Fibroblast of skin of left biceps (primary cell): ENCODE measurements at regions not wholly inside any gene's neighbourhood (a gene's known extent, or its start where the extent isn't known, plus 50 kb on each side); places are given as distances from the start of the nearest gene placed in this dataset.
"Not testable (repeated sequence)": the region's sequence is repeated elsewhere in the genome, so short reads cannot be mapped to it uniquely, and the experiment has no call there.

Experiments
- DNase-seq, 2 experiments: peaks; one replicate each; pipeline ENCODE4 v3.0.0-alpha.2; 2013; ENCODE audit warnings: low read depth in 2 of 2

DNA sequence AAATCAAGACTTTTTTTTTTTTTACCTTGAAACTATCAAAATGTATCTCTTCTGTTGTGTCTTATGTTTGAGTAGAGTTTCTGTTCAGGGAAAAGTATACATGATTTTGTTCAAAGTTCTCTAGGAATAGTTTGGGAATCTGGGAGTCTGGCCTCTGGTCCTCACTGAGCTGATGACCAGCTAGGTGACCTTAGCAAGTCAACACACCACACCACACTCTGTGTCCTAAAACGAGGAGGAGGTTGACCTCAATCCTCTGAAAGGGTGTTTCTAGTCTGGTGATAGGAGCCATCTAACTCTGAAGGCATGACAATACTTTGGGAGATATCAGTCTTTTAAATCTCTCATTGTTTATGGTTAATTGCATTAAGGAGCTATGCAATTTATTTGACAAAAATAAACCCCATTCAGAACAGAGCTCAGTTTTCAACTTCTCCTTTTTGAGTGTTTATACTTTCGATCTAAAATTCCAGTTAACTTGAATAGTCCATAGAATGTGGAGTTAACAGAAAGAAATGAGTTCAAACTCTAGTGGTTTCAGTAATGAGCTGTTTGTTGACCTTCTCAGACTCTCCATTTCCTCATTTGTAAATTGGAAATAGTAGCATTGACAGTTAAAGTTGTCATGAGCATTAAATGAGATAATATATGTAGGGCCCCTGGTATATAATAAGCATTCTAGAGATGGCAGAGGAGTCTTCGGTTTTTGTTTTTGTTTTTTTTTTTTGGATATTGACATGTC, 112.2 kb upstream of the LRRN1 start:
- no peak for DNase-seq

DNA sequence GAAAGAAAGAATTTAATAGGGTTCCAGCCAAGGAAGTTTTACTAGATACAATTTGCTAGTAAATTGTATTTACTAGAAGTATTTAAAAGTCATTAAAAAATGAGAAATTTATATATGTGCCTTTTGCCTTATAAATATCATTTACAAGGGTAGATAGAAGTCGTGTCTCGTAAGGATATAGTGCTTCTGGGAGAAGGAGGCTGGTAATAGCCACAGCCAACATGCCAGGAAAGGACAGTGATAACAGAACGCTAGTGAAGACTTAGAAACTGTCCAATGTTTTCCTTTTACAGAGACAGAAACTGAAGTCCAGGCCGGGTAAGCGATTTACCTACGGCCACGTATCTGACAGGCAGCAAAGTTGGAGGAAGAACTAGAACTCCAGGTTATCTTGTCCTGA, 113.5 kb upstream of the LRRN1 start:
- DNase-seq, result no peak

DNA sequence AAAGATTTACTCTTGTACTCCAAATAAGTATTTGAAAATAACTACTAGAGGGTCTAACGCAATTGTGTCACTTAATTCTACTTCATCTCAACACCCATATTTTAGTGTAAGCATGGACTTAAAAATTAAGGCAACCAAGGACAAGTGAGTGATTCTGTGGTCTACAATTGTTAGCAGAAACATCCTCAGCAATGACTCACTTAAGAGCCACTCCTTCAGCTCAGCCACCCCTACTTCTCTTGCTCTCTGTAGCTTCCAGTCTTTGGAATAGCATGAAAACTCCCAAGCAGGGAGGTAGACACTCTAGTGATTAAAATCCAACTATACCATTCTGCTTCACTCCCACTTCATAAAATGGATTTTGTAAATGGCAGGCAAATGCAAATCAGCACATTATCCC, 116.0 kb upstream of the LRRN1 start:
- DNase-seq, result no peak

DNA sequence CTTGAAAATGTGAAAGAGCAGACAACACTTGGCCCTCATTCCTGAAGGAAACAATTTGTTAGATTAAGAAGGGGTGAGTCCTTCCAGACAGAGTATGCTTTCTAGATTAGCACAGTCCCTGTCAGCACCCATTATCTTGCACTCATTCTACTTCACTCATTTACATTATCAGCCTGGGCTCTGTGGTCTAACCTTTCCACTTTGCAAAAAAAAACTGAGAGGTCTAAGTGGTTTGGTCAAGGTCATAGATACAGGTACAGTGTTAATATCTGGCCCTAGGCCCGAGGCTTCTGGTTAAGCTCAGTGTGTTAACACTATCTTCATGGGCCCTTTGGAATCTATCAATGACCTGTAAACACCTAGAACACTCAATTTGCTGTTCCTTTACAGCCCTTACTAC, 123.4 kb upstream of the LRRN1 start:
- DNase-seq, result no peak

DNA sequence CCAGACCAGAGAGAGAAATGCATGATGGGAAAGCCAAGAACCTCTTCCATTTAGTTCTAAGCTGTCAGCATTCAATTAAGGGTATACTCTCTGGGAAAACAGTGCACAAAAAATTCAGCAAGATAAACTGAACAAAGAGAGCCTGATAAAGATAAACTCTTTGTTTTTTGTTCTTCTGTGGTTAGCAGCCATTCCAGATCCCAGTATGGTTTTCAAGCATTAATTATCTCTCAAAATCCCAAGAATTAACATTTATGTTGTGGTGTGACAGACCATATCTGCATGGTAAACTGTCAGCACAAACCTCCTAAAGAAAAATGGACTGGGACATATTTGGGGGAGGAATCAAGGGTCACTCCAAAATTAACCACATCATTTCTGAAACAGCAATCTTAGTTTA, 124.0 kb upstream of the LRRN1 start:
- no peak for DNase-seq

DNA sequence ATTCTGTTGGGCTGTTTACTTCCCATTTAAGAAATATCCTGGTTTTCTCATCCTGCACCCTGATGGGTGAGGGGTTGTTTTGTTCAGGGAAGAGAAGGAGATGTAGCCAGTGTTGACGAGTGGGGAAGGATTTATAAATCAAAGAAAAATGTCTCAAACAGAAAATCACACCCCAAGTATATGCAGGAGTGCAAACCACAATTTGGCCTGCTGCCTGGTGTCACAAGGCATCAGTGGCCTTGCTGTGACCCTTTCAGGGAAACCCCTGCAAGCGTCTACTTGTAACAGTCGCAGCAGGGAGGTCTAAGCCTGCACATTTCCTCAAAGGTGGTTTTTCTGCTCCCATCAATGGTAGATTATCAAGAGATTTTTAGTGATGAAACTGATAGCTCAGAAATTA, 132.6 kb upstream of the LRRN1 start:
- DNase-seq, result no peak

DNA sequence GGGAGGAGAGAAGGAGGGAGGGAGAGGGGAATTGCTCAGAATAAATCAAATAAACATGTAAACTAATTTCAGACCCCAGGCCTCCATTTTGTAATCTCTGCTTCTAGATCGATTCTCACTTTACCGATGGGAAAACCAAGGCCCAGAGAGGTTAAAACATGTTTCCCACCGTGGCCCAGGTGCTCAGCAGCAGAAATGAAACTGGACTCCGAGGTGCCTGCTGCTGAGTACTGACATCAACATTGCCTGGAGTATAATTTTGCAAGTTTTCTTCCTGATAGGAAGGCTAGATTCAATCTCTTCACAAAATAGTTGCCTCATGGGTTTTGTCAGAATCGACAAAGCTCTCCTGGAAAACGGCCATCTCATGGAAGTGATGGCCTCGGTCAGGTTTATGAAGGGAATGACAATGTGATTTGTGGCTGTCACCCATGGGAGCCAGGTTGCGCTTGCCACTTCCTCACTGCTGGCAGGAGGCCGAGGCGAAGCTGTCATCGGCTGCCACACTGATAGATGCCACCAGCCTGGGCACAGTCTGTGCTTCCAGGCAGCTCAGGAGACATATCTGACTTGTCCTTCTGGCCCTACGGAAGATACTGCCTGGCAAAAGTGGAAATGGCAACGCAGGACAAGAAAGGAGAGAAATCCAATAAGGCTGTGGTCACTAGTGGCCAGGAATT, 133.1 kb upstream of the LRRN1 start:
- DNase-seq, result no peak

DNA sequence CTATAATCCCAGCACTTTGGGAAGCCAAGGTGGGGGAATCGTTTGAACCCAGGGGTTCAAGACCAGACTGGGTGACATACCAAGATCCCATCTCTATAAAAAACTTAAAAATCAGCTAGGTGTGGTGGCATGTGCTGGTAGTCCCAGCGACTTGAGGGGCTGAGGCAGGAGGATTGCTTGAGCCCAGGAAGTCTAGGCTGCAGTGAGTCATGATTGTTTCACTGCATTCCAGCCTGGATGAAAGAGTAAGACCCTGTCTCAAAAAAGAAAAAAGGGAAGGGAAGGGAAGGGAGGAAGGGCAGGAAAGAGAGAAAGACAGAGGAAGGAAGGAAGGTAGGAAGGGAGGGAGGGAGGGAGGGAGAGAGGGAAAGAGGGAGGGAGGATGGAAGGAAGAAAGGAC, 133.7 kb upstream of the LRRN1 start:
- DNase-seq, result no peak

DNA sequence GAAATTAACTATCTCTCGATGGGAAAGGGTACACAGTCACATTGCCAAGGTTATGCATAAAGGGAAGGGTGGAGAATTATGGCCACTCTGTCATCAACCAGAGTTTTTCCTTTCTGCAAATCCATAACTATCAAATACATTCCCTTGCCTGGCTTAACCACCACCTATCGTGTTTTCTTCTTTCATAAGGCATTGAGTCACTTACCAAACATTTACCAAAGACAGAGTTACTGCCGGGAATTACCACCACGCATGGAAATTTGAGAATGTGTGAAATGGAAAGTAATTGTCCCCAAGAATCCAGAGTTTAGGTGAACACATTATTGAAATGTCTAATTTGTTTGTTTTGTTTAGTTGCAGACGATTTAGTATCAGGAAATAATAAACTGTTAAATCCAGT, 134.3 kb upstream of the LRRN1 start:
- peak; percentile 55 to 57 for DNase-seq

DNA sequence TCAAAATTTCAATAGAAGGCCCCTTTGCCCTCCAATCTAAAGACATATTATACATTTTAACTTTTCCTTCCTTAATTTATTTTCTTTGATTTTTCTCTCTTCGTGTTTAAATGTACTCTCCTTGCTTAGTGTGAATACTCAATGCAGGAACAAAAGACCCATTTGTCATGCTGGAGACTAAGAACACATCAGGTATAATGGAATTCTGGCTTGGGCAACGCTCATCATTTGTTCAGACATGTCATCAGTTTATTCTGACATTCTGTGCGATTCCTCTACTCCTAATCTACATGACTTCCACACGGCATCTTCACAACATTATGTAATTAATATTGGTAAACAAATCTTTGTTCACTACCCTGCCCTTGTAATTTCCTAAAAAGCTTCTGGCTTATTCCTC, 136.6 kb upstream of the LRRN1 start:
- no peak for DNase-seq

DNA sequence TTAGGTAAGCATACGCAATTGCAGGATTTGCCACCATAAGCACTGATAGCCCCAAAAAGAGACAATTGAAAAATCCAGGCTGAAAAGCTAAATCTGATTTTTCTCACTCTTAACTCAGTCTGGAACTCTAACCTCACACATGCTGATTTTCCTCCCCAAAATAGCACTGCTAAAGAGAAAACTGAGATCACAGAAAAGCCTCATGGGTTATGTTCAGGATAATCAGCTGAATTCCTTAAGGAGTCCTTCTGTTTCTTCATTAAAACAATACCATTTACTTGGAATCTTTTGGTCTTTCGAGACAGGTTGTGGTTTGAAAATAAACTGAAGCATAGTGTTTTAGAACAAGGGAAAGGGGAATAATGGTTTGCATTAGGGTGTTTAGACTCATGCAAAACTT, 144.3 kb upstream of the LRRN1 start:
- DNase-seq, result no peak

DNA sequence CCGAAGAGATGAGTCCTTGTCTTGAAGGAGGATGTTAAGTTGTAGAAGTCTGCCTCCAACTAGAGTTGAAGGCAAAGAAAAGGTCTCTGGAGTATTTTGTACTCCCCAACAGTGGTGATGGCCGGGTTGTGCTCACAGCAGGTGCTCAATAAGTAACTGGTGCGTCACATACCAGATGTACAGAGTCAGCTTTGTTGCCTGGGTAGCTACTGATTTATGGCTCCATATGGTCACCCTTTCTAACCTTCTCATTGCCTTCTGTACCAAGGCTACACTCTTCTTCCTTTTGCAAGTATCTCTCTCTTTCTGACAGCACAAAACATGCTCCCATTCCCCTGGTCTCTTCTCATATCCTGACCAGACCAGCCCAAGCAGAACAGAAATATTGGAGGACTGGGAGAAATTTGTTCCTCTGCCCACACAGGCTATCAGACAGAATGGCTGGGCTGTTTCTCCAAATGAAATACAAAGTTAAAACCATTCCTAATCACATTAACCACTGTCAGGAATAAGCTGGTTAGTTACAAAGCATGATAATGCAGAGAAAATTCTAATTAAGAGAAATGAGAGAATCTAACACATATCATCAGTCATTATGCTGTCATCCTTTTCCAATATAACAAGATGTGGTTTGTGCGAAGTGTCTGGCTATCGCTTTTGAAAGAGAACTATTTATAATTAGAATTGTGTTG, 150.1 kb upstream of the LRRN1 start:
- DNase-seq, result no peak

DNA sequence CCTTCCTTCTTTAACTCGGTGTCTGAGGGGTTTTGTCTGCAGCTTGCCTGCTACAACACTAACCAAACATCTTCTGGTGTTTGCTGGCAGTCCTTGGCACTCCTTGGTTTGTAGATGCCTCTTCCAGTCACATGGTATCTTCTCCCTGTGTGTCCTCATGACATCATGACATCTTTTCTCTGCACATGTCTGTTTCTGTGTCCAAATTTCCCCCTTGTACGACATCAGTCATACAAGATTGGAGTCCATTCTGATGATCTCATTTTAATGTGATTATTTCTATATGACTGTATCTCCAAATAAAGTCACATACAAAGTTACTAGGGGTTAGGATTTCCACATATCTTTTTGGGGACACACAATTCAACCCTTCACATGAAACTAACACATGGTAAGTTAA, 152.3 kb upstream of the LRRN1 start:
- DNase-seq, result no peak

DNA sequence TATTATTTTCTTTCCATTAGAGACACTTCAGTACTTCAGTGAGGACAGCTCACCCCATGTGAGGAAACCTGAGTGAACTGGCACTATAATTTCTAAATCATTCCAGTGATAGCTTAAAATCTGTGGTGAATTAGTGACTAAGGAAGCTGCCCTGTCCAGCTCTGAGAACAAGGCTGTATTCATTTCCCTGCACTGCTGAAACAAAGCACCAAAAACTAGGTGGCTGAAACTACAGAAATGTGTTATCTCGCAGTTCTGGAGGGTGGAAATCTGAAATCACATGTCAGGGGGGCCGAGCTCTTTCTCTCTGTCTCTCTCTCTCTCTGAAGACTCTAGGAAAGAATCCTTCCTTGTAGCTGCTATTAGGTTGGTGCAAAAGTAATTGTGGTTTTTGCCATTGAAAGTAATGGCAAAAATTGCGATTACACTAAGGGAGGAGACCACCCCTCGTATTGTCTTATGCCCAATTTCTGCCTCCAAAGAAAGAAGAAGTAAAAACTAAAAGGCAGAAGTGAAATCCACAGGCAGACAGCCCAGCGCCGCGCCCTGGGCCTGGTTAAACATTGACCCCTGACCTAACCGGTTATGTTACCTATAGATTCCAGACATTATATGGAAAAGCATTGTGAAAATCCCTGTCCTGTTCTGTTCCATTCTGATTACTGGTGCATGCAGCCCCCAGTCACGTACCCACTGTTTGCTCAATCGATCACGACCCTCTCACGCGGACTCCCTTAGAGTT, 153.0 kb upstream of the LRRN1 start:
- DNase-seq, result not testable (repeated sequence)

DNA sequence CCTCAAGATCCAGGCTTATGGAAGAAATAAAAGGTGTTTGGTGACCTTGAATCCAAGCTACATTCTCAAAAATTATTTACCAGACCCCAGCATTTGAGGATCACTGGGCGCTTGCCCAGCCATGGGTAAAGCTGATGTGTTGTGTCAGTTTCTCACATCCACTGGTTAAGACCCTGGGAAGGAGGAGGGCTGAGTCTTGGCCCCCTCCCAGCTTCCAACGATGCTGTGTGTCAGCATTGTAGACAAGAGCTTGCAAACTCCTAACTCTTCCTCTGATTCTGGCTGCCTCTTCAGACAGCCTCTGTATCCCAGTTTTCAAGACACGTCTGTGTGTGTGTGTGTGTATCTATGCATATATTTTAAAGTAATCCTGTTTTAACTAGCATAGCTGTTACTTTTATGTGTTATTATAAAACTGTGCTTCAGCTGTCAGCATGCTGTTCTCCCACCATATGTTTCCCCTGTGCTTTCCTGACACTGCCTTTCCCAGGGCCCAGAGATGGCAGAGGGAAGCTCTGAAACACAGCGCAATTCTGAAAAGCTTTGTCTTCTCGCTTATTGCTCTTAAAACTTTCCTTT, 157.3 kb upstream of the LRRN1 start:
- no peak for DNase-seq

DNA sequence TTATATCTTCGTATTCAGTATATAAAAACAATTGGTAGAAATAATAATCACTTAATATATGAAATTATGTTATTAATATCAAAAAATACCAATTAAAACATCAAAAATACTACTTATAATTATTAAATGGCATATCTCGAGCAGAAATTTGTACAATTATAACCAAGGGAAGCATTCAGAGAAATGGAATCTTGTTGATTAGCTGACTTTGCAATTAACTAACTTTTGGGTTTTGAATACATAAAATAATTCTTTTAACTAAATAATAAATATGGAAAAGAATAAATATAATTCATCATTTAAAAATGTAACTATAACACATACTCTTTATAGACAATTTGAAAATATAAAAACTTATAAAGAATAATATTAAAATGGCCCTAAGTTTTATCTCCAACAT, 160.2 kb upstream of the LRRN1 start:
- no peak for DNase-seq

DNA sequence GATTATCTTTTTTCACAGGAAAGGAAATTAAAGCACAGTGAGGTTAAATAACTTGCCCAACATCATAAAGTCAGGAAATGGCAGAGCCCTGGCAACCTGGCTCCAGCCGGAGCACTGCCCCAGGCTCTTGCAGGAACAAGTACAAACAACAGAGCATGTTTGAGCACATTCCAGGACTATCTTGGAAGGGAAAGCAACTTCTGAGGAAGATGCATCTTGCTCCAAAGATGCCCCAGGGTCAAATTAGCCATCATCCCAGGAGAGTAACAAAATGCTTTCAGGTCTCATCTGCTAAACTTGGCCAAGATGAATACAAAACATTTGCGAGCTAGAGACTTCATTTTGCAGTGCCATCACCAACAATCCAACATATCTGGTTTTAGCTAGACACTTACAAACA, 162.4 kb upstream of the LRRN1 start:
- no peak for DNase-seq

DNA sequence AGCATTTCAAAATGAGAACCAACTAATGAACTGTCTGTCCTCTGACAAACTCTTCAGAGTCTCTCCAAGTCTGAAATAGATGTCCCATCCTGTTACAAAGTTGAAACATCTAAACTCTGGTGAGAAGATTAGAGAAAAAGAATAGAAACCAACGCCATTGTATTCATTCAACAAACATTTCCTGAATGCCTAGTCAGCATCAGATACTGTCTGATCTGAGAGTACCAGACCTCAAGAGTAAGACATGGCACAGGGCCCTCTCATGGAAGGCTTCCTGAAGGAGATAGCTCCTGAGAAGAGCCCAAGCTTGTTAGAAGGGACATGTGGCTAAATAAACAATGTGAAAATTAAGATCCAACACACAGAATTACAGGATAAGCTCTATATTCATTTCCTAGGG, 164.1 kb upstream of the LRRN1 start:
- no peak for DNase-seq

DNA sequence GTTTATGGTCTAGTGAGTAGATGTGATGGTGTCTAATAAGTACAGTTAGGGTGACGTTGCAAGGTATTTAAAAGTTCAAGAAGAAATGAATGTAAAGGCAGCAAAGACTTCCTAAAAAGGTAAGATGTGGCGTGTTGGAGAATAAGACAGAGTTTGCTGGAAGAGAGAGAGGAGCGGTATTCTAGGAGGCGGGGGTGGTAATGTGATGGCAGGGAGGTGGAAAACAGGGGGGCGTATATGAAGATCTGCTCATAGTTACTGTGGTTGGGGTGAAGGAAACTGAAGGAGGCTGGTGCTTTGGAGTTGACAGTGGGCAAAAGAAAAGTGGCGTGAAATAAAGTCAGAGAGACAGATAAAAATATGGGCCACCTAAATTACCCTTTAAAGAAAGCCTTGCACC, 164.9 kb upstream of the LRRN1 start:
- DNase-seq, result no peak

DNA sequence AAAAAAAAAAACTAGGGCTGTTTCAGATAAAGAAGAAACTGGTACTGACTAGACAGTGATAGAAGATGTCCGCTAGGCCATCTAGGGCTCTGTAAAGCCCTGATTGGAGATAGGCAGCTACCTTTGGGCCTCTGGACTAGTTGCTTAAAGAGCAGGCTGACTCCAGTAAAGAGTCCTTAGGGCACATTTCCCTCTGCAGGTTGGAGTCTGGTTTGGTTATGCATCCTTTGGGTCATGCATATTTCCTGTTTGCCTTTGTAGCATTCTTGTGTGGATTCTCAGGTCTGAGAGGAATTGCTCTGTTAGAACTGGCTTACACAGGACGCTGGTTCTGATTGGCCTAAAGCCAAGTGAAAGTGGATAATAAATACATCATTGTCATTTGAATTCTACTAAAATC, 165.5 kb upstream of the LRRN1 start:
- no peak for DNase-seq

DNA sequence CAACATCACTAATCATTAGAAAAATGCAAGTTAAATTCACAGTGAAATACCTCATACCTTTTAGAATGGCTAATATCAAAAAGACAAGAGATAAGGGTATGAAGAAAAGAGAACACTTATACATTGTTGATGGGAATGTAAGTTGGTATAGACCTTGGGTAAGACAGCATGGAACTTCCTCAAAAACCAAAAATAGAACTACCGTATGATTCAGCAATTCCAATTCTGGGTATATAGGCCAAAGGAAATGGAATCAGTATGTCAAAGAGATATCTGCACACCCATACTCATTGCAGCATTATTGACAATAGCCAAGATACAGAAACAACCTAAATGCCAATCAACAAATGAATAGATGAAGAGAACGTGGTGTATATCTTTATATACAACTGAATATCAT, 166.8 kb upstream of the LRRN1 start:
- no peak for DNase-seq

DNA sequence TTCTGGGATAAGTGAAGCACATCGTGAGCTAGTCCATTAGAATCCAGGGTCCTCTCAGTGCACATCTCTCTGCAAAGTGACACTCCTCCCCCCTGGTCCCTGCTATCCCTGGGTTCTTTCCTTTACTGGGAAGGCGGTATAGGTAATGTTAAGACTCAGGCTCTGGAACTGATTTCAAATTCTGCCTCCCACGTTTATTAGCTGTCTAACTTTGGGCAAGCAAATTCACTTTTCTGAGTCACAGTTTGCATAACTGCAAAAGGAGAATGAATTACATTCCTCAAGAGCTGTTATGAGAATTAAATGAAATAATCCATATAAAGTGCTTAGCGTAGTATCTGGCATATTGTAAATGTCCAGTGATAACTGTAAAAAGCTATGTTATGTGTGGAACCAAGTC, 168.1 kb upstream of the LRRN1 start:
- peak in 1 of 2 experiments; percentile 3 for DNase-seq
